ENCODE measurements at regions not wholly inside any gene's neighbourhood (a gene's known extent, or its start where the extent isn't known, plus 50 kb on each side); places are given as distances from the start of the nearest gene placed in this dataset.

- TF ChIP-seq CTCF (tag by site-specific recombination; IDR thresholded peaks at IDR 0.05) (no peak), SP2 (tag by site-specific recombination; IDR thresholded peaks at IDR 0.05) (no peak), REST (tag by site-specific recombination; IDR thresholded peaks at IDR 0.05) (no peak), ZNF510 (tag by site-specific recombination; IDR thresholded peaks at IDR 0.05; ENCODE audit: insufficient replicate concordance) (no peak), PATZ1 (tag by site-specific recombination; IDR thresholded peaks at IDR 0.05) (no peak), MZF1 (tag by site-specific recombination; IDR thresholded peaks at IDR 0.05; ENCODE audit: borderline replicate concordance) (no peak), ZNF529 (tag by site-specific recombination; IDR thresholded peaks at IDR 0.05; ENCODE audit: insufficient replicate concordance) (no peak), ZBTB11 (tag by site-specific recombination; conservative IDR thresholded peaks at IDR 0.05; ENCODE audit: low read depth) (no peak), ZNF768 (tag by site-specific recombination; IDR thresholded peaks at IDR 0.05) (no peak)
Observed at GRCh38 chrX:40807384-40807783, 72.0 kb upstream of the MED14 start.

All from HEK293 (cell line).